HG02870 (cell line): ENCODE measurements at regions not wholly inside any gene's neighbourhood (a gene's known extent, or its start where the extent isn't known, plus 50 kb on each side); places are given as distances from the start of the nearest gene placed in this dataset.

ENCODE experiments used
- ATAC-seq: cut with Tn5 transposase; IDR thresholded peaks from one replicate; pipeline ENCODE4 v1.9.1; 2021; ENCODE audit warnings: mild to moderate bottlenecking, moderate library complexity; ENCODE audit not compliant: unreplicated experiment

- no peak for ATAC-seq
These were observed 484.5 kb downstream of the SLITRK6 start for GRCh38 chr13:85314686-85315085.

GRCh38 chr13:85313761-85314503 lies 485.3 kb downstream of the SLITRK6 start:
- ATAC-seq: no peak

- ATAC-seq: no peak
These were observed 487.1 kb downstream of the SLITRK6 start for GRCh38 chr13:85312071-85312470.

GRCh38 chr13:85303630-85304029 lies 495.6 kb downstream of the SLITRK6 start:
- no peak for ATAC-seq

GRCh38 chr13:85298387-85298924 lies 500.8 kb downstream of the SLITRK6 start:
- no peak for ATAC-seq

GRCh38 chr13:85288698-85289097 lies 510.5 kb downstream of the SLITRK6 start:
- no peak for ATAC-seq

DNA sequence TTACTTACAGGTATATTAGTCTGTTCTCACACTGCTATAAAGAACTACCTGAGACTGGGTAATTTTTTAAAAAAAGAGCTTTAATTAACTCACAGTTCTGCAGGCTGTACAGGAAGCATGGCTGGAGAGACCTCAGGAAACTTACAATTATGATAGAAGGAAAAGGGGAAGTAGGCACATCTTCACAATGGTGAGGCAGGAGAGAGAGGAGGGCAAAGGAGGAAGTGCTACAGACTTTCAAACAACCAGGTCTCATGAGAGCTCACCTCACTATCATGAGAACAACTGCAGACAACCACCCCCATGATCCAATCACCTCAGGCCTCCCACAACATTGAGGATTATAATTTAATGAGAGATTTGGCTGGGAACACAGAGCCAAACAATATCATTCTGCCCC lies 511.7 kb downstream of the SLITRK6 start:
- ATAC-seq: no peak

- ATAC-seq: no peak
These were observed 513.1 kb downstream of the SLITRK6 start for GRCh38 chr13:85286081-85286480.

GRCh38 chr13:85284349-85284748 lies 514.9 kb downstream of the SLITRK6 start:
- no peak for ATAC-seq

GRCh38 chr13:85283408-85283807 lies 515.8 kb downstream of the SLITRK6 start:
- ATAC-seq: no peak

GRCh38 chr13:85282876-85283275 lies 516.3 kb downstream of the SLITRK6 start:
- no peak for ATAC-seq

- no peak for ATAC-seq
These were observed 520.4 kb downstream of the SLITRK6 start for GRCh38 chr13:85278851-85279250.

DNA sequence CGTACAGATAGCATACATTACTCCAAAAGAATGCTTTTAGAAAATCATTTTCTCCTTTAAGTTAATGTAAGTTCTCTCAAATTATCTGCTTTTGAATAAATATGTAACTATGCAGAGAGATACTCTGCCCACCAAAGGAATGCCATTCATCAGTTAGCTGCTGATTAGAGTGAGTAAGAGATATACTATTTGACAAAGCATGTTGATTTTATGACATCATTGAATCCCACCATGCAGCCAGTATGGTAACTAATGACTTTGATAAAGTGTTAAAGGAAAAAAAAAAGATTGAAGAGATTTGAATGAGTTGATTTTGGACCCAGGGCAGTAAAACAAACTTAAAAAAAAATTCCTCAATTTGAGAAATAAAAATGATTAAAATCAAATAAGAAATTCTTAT lies 521.5 kb downstream of the SLITRK6 start:
- ATAC-seq: no peak

DNA sequence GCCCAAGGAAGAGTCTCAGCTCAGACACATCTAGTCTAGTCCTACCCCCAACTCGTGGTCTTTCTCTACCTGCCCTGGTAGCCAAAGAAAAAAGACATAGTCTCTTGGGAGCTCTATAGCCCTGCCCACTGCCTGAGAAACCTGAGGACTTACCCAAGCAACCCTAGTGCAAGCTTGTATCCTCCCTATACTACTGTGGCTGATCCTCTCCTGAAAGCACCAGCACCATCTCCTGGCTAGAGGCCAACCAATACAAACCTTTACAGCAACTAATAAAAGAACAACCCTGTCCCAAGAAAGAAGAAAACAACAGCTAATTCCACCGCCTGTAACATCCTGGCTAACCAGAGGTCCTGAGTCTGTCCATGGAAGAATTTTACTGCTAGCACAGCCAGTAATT lies 532.4 kb downstream of the SLITRK6 start:
- ATAC-seq: no peak

- ATAC-seq: no peak
These were observed 532.9 kb downstream of the SLITRK6 start for GRCh38 chr13:85266331-85266730.

GRCh38 chr13:85265296-85265695 lies 533.9 kb downstream of the SLITRK6 start:
- no peak for ATAC-seq

DNA sequence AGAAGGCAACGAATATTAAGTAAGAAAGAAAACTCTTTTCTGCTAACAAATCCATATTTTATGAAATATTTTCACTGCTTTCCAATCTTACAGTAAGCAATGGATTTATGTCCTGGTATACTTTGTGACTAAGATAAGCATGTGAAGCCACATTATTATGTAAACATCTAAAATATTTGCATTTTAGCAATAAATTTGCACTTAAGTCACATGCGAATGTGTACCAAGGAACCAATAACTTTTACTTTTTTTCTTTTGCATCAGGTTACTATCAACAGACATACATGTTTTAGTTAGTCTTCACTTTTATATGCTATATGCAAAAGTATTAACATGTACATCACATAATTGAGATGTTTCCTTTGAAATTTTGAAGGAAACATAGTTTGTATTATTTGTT lies 536.7 kb downstream of the SLITRK6 start:
- no peak for ATAC-seq

GRCh38 chr13:85261757-85262346 lies 537.4 kb downstream of the SLITRK6 start:
- ATAC-seq: no peak

DNA sequence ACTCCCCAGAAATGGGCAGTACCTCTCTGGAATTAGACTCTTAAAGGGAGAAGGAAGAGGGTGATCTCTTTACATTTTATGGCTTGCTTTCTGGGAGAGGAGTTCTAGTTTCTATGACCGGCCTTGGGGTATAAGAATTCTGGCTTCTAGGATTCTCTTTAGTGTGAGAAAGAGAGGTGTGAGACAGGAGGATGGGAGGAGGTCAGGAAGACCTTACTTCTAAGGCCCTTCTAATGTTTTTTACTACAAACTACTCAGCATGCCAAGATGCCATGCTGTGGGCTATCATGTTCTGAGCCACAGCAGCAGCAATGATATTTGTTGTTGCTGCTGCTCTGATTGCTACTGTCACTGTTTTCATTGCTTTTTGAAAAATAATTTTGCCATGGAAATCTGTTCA lies 538.3 kb downstream of the SLITRK6 start:
- ATAC-seq: no peak

- no peak for ATAC-seq
These were observed 543.2 kb downstream of the SLITRK6 start for GRCh38 chr13:85255978-85256377.

DNA sequence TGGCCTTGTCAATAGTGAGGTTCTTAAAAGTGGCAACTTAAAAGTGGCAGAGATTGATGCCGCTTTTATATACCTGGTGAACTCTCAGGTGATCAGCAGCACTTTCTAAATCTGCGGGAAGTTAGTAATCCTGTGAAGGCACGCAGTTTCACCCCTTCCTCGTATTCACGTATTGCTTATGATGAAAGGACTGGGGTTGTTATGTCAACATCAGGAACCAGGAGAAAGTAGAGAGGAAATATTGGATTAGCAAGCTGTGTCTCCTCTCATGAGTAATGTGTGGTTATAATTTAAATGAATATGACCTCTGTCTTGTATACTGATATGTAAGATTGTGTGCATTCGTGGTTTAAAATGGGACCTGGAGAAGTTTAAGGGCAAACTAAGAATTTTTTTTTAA lies 544.6 kb downstream of the SLITRK6 start:
- no peak for ATAC-seq

- ATAC-seq: no peak
These were observed 550.1 kb downstream of the SLITRK6 start for GRCh38 chr13:85249151-85249550.
